HUES48 (cell line): ENCODE measurements at regions not wholly inside any gene's neighbourhood (a gene's known extent, or its start where the extent isn't known, plus 50 kb on each side); places are given as distances from the start of the nearest gene placed in this dataset.

Source experiments
- H3K27ac ChIP-seq: one replicate; pipeline ENCODE4 v1.7.0; 2013; ENCODE audit warnings: low read depth, low read length, inconsistent platforms
- H3K27me3 ChIP-seq: 2 replicates; pipeline ENCODE4 v1.6.1; 2013; ENCODE audit warnings: mild to moderate bottlenecking, low read length; ENCODE audit not compliant: control insufficient read depth, insufficient read depth
- H3K36me3 ChIP-seq: 2 replicates; pipeline ENCODE4 v1.6.1; 2013; ENCODE audit warnings: low read length; ENCODE audit not compliant: control insufficient read depth, insufficient read depth
- H3K4me1 ChIP-seq: 2 replicates; pipeline ENCODE4 v1.6.1; 2013; ENCODE audit warnings: mild to moderate bottlenecking, low read length; ENCODE audit not compliant: control insufficient read depth, insufficient read depth
- H3K4me3 ChIP-seq: 2 replicates; pipeline ENCODE4 v1.5.1; 2013; ENCODE audit warnings: mild to moderate bottlenecking, low read depth, low read length
- H3K9ac ChIP-seq: 2 replicates; pipeline ENCODE4 v1.6.1; 2013; ENCODE audit warnings: mild to moderate bottlenecking, low read depth, low read length, moderate library complexity
- H3K9me3 ChIP-seq: 2 replicates; pipeline ENCODE4 v1.6.1; 2013; ENCODE audit warnings: low read length; ENCODE audit not compliant: control insufficient read depth, insufficient read depth

- no peaks in the 10 kb centered on the region for H3K9me3 ChIP-seq
- H3K9ac ChIP-seq, result no peak overlapping the region
- H3K27ac ChIP-seq, result no peak overlapping the region
- H3K27me3 ChIP-seq, result no peaks in the 10 kb centered on the region
- H3K4me1 ChIP-seq, result peaks cover 9% of the 10 kb centered on the region
- H3K4me3 ChIP-seq, result no peak overlapping the region
- no peaks in the 10 kb centered on the region for H3K36me3 ChIP-seq
These were observed 441.0 kb downstream of the KLF12 start for GRCh38 chr13:73693215-73693614.

- Histone ChIP-seq H3K9ac (no peak overlapping the region), H3K36me3 (no peaks in the 10 kb centered on the region), H3K4me1 (peaks cover 5% of the 10 kb centered on the region; the same call in 1 of the 2 replicates), H3K4me3 (no peak overlapping the region), H3K27ac (no peak overlapping the region), H3K9me3 (no peaks in the 10 kb centered on the region), H3K27me3 (no peaks in the 10 kb centered on the region)
These were observed 442.3 kb downstream of the KLF12 start for GRCh38 chr13:73691891-73692290.

- Histone ChIP-seq H3K4me1 (peaks cover 7% of the 10 kb centered on the region), H3K36me3 (no peaks in the 10 kb centered on the region), H3K27me3 (no peaks in the 10 kb centered on the region), H3K4me3 (no peak overlapping the region), H3K9ac (no peak overlapping the region), H3K9me3 (no peaks in the 10 kb centered on the region), H3K27ac (no peak overlapping the region)
These were observed 446.3 kb downstream of the KLF12 start for GRCh38 chr13:73687929-73688328.

- H3K9me3 ChIP-seq, result no peaks in the 10 kb centered on the region
- H3K4me3 ChIP-seq, result no peak overlapping the region
- H3K27me3 ChIP-seq, result no peaks in the 10 kb centered on the region
- H3K9ac ChIP-seq, result no peak overlapping the region
- H3K27ac ChIP-seq, result no peak overlapping the region
- H3K4me1 ChIP-seq, result peaks cover 7% of the 10 kb centered on the region
- no peaks in the 10 kb centered on the region for H3K36me3 ChIP-seq
These were observed 447.1 kb downstream of the KLF12 start for GRCh38 chr13:73687087-73687486.

- Histone ChIP-seq H3K4me3 (no peak overlapping the region), H3K27ac (no peak overlapping the region), H3K9ac (no peak overlapping the region), H3K27me3 (no peaks in the 10 kb centered on the region), H3K9me3 (no peaks in the 10 kb centered on the region), H3K36me3 (no peaks in the 10 kb centered on the region), H3K4me1 (peaks cover 7% of the 10 kb centered on the region)
These were observed 449.5 kb downstream of the KLF12 start for GRCh38 chr13:73684750-73685149.

- H3K9me3 ChIP-seq, result no peaks in the 10 kb centered on the region
- H3K36me3 ChIP-seq, result no peaks in the 10 kb centered on the region
- H3K4me3 ChIP-seq, result no peak overlapping the region
- no peaks in the 10 kb centered on the region for H3K27me3 ChIP-seq
- H3K9ac ChIP-seq, result no peak overlapping the region
- H3K4me1 ChIP-seq, result peaks cover 7% of the 10 kb centered on the region
- no peak overlapping the region for H3K27ac ChIP-seq
These were observed 449.9 kb downstream of the KLF12 start for GRCh38 chr13:73684286-73684685.

GRCh38 chr13:73683746-73684145 lies 450.5 kb downstream of the KLF12 start:
- Histone ChIP-seq H3K9ac (no peak overlapping the region), H3K36me3 (no peaks in the 10 kb centered on the region), H3K9me3 (no peaks in the 10 kb centered on the region), H3K4me1 (peaks cover 7% of the 10 kb centered on the region), H3K27ac (no peak overlapping the region), H3K27me3 (no peaks in the 10 kb centered on the region), H3K4me3 (no peak overlapping the region)

GRCh38 chr13:73681779-73682178 lies 452.4 kb downstream of the KLF12 start:
- Histone ChIP-seq H3K36me3 (no peaks in the 10 kb centered on the region), H3K4me1 (peaks cover 15% of the 10 kb centered on the region), H3K4me3 (no peak overlapping the region), H3K27me3 (no peaks in the 10 kb centered on the region), H3K27ac (no peak overlapping the region), H3K9ac (no peak overlapping the region), H3K9me3 (no peaks in the 10 kb centered on the region)

GRCh38 chr13:73681015-73681414 lies 453.2 kb downstream of the KLF12 start:
- Histone ChIP-seq H3K36me3 (no peaks in the 10 kb centered on the region), H3K27me3 (no peaks in the 10 kb centered on the region), H3K27ac (no peak overlapping the region), H3K9ac (no peak overlapping the region), H3K4me1 (peaks cover 20% of the 10 kb centered on the region), H3K4me3 (no peak overlapping the region), H3K9me3 (no peaks in the 10 kb centered on the region)

- Histone ChIP-seq H3K27me3 (no peaks in the 10 kb centered on the region), H3K27ac (no peak overlapping the region), H3K4me1 (peaks cover 14% of the 10 kb centered on the region; the same call in 1 of the 2 replicates), H3K4me3 (no peak overlapping the region), H3K36me3 (no peaks in the 10 kb centered on the region), H3K9ac (no peak overlapping the region), H3K9me3 (no peaks in the 10 kb centered on the region)
These were observed 457.1 kb downstream of the KLF12 start for GRCh38 chr13:73677048-73677601.

GRCh38 chr13:73676550-73677047 lies 457.6 kb downstream of the KLF12 start:
- Histone ChIP-seq H3K27me3 (no peaks in the 10 kb centered on the region), H3K9ac (no peak overlapping the region), H3K9me3 (no peaks in the 10 kb centered on the region), H3K36me3 (no peaks in the 10 kb centered on the region), H3K4me1 (peaks cover 14% of the 10 kb centered on the region; the same call in 1 of the 2 replicates), H3K4me3 (no peak overlapping the region), H3K27ac (no peak overlapping the region)
